ENCODE measurements at regions not wholly inside any gene's neighbourhood (a gene's known extent, or its start where the extent isn't known, plus 50 kb on each side); places are given as distances from the start of the nearest gene placed in this dataset.

DNA sequence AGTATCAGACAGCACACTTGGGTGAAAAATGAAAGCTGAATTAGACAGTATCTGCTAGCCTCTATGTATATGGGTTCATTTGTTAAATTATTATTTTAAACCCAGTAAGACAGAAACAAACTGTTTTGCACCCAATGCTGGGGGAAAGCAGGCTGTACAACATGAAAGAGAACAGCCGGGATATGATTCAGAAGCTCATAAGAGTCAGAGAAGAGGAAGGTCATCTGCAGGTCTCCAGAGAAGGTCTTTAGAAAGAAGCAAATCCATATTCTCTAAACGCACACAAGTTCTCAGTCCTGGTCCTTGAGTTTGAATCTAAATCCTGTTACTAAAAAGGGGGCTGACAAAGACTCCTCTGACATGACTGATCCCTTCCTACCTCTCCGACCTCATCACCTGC is 155.1 kb downstream of the SIPA1L2 start:
- TF ChIP-seq, protein P1, sequence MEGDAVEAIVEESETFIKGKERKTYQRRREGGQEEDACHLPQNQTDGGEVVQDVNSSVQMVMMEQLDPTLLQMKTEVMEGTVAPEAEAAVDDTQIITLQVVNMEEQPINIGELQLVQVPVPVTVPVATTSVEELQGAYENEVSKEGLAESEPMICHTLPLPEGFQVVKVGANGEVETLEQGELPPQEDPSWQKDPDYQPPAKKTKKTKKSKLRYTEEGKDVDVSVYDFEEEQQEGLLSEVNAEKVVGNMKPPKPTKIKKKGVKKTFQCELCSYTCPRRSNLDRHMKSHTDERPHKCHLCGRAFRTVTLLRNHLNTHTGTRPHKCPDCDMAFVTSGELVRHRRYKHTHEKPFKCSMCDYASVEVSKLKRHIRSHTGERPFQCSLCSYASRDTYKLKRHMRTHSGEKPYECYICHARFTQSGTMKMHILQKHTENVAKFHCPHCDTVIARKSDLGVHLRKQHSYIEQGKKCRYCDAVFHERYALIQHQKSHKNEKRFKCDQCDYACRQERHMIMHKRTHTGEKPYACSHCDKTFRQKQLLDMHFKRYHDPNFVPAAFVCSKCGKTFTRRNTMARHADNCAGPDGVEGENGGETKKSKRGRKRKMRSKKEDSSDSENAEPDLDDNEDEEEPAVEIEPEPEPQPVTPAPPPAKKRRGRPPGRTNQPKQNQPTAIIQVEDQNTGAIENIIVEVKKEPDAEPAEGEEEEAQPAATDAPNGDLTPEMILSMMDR (IDR thresholded peaks at IDR 0.05) = no peak
- no peak for TF ChIP-seq POLR2A (IDR thresholded peaks at IDR 0.05)
